ENCODE measurements at regions not wholly inside any gene's neighbourhood (a gene's known extent, or its start where the extent isn't known, plus 50 kb on each side); places are given as distances from the start of the nearest gene placed in this dataset.

DNA sequence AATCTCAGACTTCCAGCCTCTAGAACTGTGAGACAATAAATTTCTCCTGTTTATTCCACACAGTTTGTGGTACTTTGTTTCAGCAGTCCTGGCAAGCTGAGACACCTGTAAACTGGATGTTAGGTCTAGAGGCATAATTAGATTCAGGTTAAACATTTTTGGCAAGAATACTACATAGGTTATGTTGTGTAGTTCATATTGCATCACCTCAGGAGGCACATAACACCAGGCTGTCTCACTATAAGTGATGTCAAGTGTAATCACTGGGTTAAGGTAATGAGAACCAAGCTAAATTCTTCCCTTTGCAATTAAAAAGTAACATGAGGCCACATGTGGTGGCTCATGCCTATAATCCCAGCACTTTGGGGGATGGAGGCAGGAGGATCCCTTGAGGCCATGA, 214.2 kb downstream of the ZNF674 start:
- TF ChIP-seq, protein P1, sequence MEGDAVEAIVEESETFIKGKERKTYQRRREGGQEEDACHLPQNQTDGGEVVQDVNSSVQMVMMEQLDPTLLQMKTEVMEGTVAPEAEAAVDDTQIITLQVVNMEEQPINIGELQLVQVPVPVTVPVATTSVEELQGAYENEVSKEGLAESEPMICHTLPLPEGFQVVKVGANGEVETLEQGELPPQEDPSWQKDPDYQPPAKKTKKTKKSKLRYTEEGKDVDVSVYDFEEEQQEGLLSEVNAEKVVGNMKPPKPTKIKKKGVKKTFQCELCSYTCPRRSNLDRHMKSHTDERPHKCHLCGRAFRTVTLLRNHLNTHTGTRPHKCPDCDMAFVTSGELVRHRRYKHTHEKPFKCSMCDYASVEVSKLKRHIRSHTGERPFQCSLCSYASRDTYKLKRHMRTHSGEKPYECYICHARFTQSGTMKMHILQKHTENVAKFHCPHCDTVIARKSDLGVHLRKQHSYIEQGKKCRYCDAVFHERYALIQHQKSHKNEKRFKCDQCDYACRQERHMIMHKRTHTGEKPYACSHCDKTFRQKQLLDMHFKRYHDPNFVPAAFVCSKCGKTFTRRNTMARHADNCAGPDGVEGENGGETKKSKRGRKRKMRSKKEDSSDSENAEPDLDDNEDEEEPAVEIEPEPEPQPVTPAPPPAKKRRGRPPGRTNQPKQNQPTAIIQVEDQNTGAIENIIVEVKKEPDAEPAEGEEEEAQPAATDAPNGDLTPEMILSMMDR (IDR thresholded peaks at IDR 0.05), result no peak
- TF ChIP-seq EP300 (IDR thresholded peaks at IDR 0.05; ENCODE audit: low read depth) (no peak), POLR2A (IDR thresholded peaks at IDR 0.05) (no peak), POLR2AphosphoS5 (IDR thresholded peaks at IDR 0.05) (no peak)

All from transverse colon (tissue), 4 donors.